BLaER1 (cell line): ENCODE measurements at regions not wholly inside any gene's neighbourhood (a gene's known extent, or its start where the extent isn't known, plus 50 kb on each side); places are given as distances from the start of the nearest gene placed in this dataset.

ENCODE experiments used
- H3K27ac ChIP-seq: shearing (Covaris generic); formaldehyde crosslinking; 2 replicates; pipeline ENCODE4 v1.8.1; 2022
- H3K27me3 ChIP-seq: shearing (Covaris generic); formaldehyde crosslinking; 2 replicates; pipeline ENCODE4 v1.8.1; 2022
- H3K36me3 ChIP-seq: shearing (Covaris generic); formaldehyde crosslinking; 2 replicates; pipeline ENCODE4 v1.8.1; 2022
- H3K4me1 ChIP-seq: shearing (Covaris generic); formaldehyde crosslinking; 2 replicates; pipeline ENCODE4 v1.8.1; 2022
- H3K4me2 ChIP-seq: shearing (Covaris generic); formaldehyde crosslinking; 2 replicates; pipeline ENCODE4 v1.8.1; 2022
- H3K4me3 ChIP-seq: shearing (Covaris generic); formaldehyde crosslinking; 2 replicates; pipeline ENCODE4 v1.8.1; 2022
- H3K9ac ChIP-seq: shearing (Covaris generic); formaldehyde crosslinking; 2 replicates; pipeline ENCODE4 v1.8.1; 2022
- H3K9me3 ChIP-seq: shearing (Covaris generic); formaldehyde crosslinking; 2 replicates; pipeline ENCODE4 v1.8.1; 2022
- H4K20me1 ChIP-seq: shearing (Covaris generic); formaldehyde crosslinking; 2 replicates; pipeline ENCODE4 v1.8.1; 2022
- Cebpa-rat ChIP-seq: shearing (Covaris generic); IDR thresholded peaks from 2 replicates; pipeline ENCODE4 v1.8.1; 2022

DNA sequence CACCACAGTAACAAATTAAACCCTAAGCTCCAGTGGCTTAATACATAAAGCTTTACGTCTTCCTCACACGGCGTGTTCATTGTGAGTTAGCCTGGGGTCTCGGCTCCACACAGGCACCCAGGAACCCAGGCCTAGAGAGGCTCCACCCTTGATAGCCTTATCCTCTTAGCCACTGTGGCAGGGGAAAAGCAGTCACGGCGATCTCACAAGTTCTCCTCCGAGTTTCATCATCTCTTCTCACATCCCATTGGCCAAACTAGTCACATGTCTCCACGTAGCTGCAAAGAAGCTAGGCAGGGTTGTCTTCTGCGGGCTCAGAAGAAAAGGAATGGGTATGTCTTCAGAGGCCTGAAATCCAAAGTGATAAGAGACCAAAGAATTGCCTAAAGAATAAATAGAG, 122.3 kb upstream of the GRIK3 start:
- Histone ChIP-seq H3K27me3 (no peaks in the 10 kb centered on the region), H3K27ac (no peak overlapping the region), H4K20me1 (no peaks in the 10 kb centered on the region), H3K36me3 (no peaks in the 10 kb centered on the region), H3K9ac (no peak overlapping the region), H3K4me1 (no peaks in the 10 kb centered on the region), H3K9me3 (peaks cover 3% of the 10 kb centered on the region), H3K4me3 (no peak overlapping the region), H3K4me2 (no peak overlapping the region)
- TF ChIP-seq Cebpa-rat, result no peak

- Histone ChIP-seq H3K36me3 (no peaks in the 10 kb centered on the region), H3K4me1 (no peaks in the 10 kb centered on the region), H3K4me2 (no peak overlapping the region), H4K20me1 (no peaks in the 10 kb centered on the region), H3K27ac (no peak overlapping the region), H3K9me3 (peaks cover 9% of the 10 kb centered on the region), H3K9ac (no peak overlapping the region), H3K27me3 (no peaks in the 10 kb centered on the region), H3K4me3 (no peak overlapping the region)
- no peak for TF ChIP-seq Cebpa-rat
Measured at GRCh38 chr1:37157634-37158033, 123.3 kb upstream of the GRIK3 start.

GRCh38 chr1:37158113-37158749, 123.9 kb upstream of the GRIK3 start:
- Histone ChIP-seq H3K9ac (no peak overlapping the region), H3K9me3 (peaks cover 9% of the 10 kb centered on the region), H3K27ac (no peak overlapping the region), H4K20me1 (no peaks in the 10 kb centered on the region), H3K4me1 (no peaks in the 10 kb centered on the region), H3K36me3 (no peaks in the 10 kb centered on the region), H3K4me3 (no peak overlapping the region), H3K4me2 (no peak overlapping the region), H3K27me3 (no peaks in the 10 kb centered on the region)
- no peak for TF ChIP-seq Cebpa-rat

DNA sequence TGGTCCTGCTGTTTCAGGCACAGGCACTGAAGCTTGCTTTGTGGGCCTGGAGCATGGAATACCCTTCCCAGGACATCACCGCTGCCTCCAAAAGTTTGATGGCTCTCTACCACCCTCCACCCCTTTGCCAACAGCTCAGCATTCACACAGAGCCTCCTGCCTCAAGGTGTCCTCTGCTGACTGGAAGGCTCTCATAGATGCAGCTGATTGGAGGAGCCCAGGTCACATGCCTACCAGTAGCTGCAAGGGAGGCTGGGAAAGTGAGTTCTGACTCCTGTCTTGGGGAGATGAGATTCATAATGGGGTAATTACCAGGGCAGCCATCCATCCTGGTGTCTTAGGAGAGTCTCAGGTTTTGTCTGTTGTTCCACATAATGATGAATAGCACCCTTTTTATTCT, 124.8 kb upstream of the GRIK3 start:
- TF ChIP-seq Cebpa-rat, result no peak
- no peaks in the 10 kb centered on the region for H4K20me1 ChIP-seq
- H3K9me3 ChIP-seq, result peaks cover 9% of the 10 kb centered on the region
- no peaks in the 10 kb centered on the region for H3K4me1 ChIP-seq
- no peaks in the 10 kb centered on the region for H3K36me3 ChIP-seq
- no peak overlapping the region for H3K4me3 ChIP-seq
- H3K9ac ChIP-seq, result no peak overlapping the region
- no peak overlapping the region for H3K27ac ChIP-seq
- no peaks in the 10 kb centered on the region for H3K27me3 ChIP-seq
- no peak overlapping the region for H3K4me2 ChIP-seq

GRCh38 chr1:37161171-37161570, 126.9 kb upstream of the GRIK3 start:
- H3K9ac ChIP-seq, result no peak overlapping the region
- H3K4me1 ChIP-seq, result no peaks in the 10 kb centered on the region
- no peak overlapping the region for H3K4me3 ChIP-seq
- H3K27me3 ChIP-seq, result no peaks in the 10 kb centered on the region
- TF ChIP-seq Cebpa-rat, result no peak
- H3K36me3 ChIP-seq, result no peaks in the 10 kb centered on the region
- no peak overlapping the region for H3K4me2 ChIP-seq
- H3K9me3 ChIP-seq, result peaks cover 9% of the 10 kb centered on the region
- H4K20me1 ChIP-seq, result no peaks in the 10 kb centered on the region
- no peak overlapping the region for H3K27ac ChIP-seq

DNA sequence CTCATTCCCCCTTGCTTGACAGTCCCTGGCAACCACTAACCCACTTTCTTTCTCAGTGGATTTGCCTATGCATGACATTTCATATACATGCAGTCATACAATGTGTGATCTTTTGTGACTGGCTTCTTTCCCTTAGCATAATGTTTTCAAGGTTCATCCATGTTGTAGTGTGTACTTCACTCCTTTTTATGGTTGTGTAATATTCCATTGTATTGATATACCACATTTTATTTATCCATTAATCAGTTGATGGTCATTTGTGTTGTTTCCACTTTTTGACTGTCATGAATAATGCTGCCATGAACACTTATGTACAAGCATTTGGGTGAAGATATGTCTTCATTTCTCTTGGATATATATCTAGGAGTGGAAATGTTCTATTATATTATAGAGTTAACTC, 127.7 kb upstream of the GRIK3 start:
- H3K9me3 ChIP-seq, result peaks cover 9% of the 10 kb centered on the region
- H3K4me3 ChIP-seq, result no peak overlapping the region
- H3K36me3 ChIP-seq, result no peaks in the 10 kb centered on the region
- H3K27ac ChIP-seq, result no peak overlapping the region
- no peak for TF ChIP-seq Cebpa-rat
- no peaks in the 10 kb centered on the region for H4K20me1 ChIP-seq
- H3K4me2 ChIP-seq, result no peak overlapping the region
- H3K4me1 ChIP-seq, result no peaks in the 10 kb centered on the region
- H3K9ac ChIP-seq, result no peak overlapping the region
- no peaks in the 10 kb centered on the region for H3K27me3 ChIP-seq

DNA sequence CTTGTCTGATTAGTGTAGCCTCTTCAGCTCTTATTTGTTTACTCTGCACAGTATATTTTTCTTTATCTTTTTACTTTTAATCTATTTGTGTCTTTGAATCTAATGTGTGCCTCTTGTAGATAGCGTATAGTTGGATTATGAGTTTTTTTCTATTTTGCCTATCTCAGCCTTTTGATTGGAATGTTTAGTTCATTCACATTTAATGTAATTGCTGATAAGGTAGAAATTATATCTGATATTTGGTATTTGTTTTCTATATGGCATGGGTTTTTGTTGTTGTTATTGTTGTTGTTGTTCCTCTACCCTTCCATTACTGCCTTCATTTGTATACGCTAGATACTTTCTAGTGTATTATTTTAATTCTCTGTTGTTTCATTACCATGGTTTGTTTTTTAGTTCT, 131.7 kb upstream of the GRIK3 start:
- H3K27me3 ChIP-seq, result no peaks in the 10 kb centered on the region
- H3K9ac ChIP-seq, result no peak overlapping the region
- no peak for TF ChIP-seq Cebpa-rat
- H3K9me3 ChIP-seq, result peaks cover 9% of the 10 kb centered on the region
- no peaks in the 10 kb centered on the region for H4K20me1 ChIP-seq
- H3K36me3 ChIP-seq, result no peaks in the 10 kb centered on the region
- no peak overlapping the region for H3K4me3 ChIP-seq
- H3K4me2 ChIP-seq, result no peak overlapping the region
- no peak overlapping the region for H3K27ac ChIP-seq
- H3K4me1 ChIP-seq, result no peaks in the 10 kb centered on the region

DNA sequence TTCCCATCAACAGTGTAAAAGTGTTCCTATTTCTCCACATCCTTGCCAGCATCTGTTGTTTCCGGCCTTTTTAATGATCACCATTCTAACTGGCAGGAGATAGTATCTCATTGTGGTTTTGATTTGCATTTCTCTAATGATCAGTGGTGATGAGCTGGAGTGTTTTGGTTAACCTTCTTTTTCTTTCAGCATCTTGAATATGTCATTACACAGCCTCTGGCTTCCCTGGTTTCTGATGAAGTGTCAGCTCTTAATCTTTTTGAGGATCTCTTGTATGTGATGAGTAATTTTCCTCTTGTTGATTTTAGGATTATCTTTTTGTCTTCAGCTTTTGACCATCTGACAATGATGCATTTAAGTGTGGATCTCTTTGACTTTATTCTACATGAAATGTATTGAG, 133.2 kb upstream of the GRIK3 start:
- Histone ChIP-seq H3K4me1 (no peaks in the 10 kb centered on the region), H4K20me1 (no peaks in the 10 kb centered on the region), H3K36me3 (no peaks in the 10 kb centered on the region), H3K27ac (no peak overlapping the region), H3K4me2 (no peak overlapping the region), H3K4me3 (no peak overlapping the region), H3K9me3 (no peaks in the 10 kb centered on the region), H3K9ac (no peak overlapping the region), H3K27me3 (no peaks in the 10 kb centered on the region)
- TF ChIP-seq Cebpa-rat, result no peak

DNA sequence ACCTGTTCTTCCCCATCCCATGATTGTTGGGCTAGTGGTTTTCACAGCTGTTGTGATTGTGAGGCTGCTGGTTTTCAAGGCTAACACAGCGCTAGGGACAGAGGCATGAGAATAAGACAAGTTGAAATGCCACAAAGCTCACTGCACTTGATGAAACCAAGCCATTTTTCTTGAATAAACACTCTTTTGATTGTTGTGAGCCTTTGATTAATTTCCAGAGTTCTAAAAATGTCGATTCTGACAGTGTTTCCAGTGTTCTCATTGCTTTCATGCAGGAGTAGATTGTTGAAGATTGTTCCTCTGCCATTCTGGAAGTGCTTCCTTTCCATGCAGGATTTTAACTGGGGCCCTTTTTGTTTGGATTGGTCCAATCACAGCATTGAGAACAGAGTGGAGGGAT, 134.9 kb upstream of the GRIK3 start:
- no peaks in the 10 kb centered on the region for H3K27me3 ChIP-seq
- no peaks in the 10 kb centered on the region for H3K4me1 ChIP-seq
- no peaks in the 10 kb centered on the region for H3K9me3 ChIP-seq
- H4K20me1 ChIP-seq, result no peaks in the 10 kb centered on the region
- no peak for TF ChIP-seq Cebpa-rat
- H3K9ac ChIP-seq, result no peak overlapping the region
- no peak overlapping the region for H3K4me2 ChIP-seq
- H3K36me3 ChIP-seq, result no peaks in the 10 kb centered on the region
- H3K27ac ChIP-seq, result no peak overlapping the region
- no peak overlapping the region for H3K4me3 ChIP-seq

GRCh38 chr1:37169743-37170275, 135.5 kb upstream of the GRIK3 start:
- Histone ChIP-seq H3K27me3 (no peaks in the 10 kb centered on the region), H3K36me3 (no peaks in the 10 kb centered on the region), H3K4me3 (no peak overlapping the region), H3K4me1 (no peaks in the 10 kb centered on the region), H3K27ac (no peak overlapping the region), H3K9me3 (no peaks in the 10 kb centered on the region), H3K9ac (no peak overlapping the region), H3K4me2 (no peak overlapping the region), H4K20me1 (no peaks in the 10 kb centered on the region)
- TF ChIP-seq Cebpa-rat, result no peak

DNA sequence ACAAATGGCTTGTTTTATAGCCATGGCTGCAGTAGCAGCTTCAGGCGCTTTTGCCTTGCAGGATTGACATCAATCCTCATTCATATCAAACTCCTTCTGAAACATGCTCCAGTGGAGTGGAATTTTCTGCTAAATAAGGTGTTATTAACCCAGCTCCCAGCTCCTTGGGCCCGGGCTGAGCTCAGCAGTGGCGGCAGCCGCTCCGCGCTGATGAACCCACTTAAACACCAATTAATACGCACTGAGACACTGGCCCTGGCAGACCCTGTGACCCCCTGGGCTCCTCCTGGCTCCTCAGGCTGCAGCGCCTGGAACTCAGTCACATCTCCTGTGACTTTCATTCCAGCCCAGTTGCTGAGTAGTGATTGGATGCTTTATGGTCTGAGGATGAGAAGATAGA, 137.4 kb upstream of the GRIK3 start:
- Histone ChIP-seq H3K27me3 (no peaks in the 10 kb centered on the region), H3K4me2 (no peak overlapping the region), H3K9ac (no peak overlapping the region), H3K4me3 (no peak overlapping the region), H4K20me1 (no peaks in the 10 kb centered on the region), H3K27ac (no peak overlapping the region), H3K9me3 (no peaks in the 10 kb centered on the region), H3K36me3 (no peaks in the 10 kb centered on the region), H3K4me1 (no peaks in the 10 kb centered on the region)
- TF ChIP-seq Cebpa-rat, result no peak
